ENCODE measurements at regions not wholly inside any gene's neighbourhood (a gene's known extent, or its start where the extent isn't known, plus 50 kb on each side); places are given as distances from the start of the nearest gene placed in this dataset.
A peak's percentile ranks its signal among the peaks of the same experiment; 100 is the strongest.

GRCh38 chr5:12936221-12936620 lies 1008.3 kb downstream of the DNAH5 start:
- no peak for DNase-seq (ENCODE audit: unreplicated experiment)
- no peaks in the 10 kb centered on the region for H3K27me3 Mint-ChIP-seq (ENCODE audit: insufficient read depth, unreplicated experiment)
- H3K9me3 Mint-ChIP-seq (ENCODE audit: unreplicated experiment) = no peaks in the 10 kb centered on the region
- POLR2A ChIA-PET = no interaction called here
- H3K36me3 Mint-ChIP-seq (ENCODE audit: insufficient read depth, unreplicated experiment) = no peaks in the 10 kb centered on the region
- CTCF ChIA-PET = interaction anchor here (0.9 kb wide), 1 partner anchor 398 kb away, joined by 3 read pairs; no protein-coding TSS in a partner anchor
- no peak overlapping the region for H3K4me3 Mint-ChIP-seq (ENCODE audit: unreplicated experiment)
- TF ChIP-seq CTCF (IDR thresholded peaks at IDR 0.05; ENCODE audit: unreplicated experiment) = no peak
- BruUV-seq (replicated peaks) = no TSS peak
- H3K27ac Mint-ChIP-seq (ENCODE audit: low read depth, unreplicated experiment) = no peak overlapping the region
- intact Hi-C loops (cut with micrococcal nuclease) = no loop called here
- peaks cover 10% of the 10 kb centered on the region for H3K4me1 Mint-ChIP-seq (ENCODE audit: insufficient read depth, unreplicated experiment)

GRCh38 chr5:12934722-12935121 lies 1009.8 kb downstream of the DNAH5 start:
- no peak overlapping the region for H3K4me3 Mint-ChIP-seq (ENCODE audit: unreplicated experiment)
- CTCF ChIA-PET = no interaction called here
- intact Hi-C loops (cut with micrococcal nuclease) = no loop called here
- DNase-seq (ENCODE audit: unreplicated experiment) = peak; percentile 93
- H3K27ac Mint-ChIP-seq (ENCODE audit: low read depth, unreplicated experiment) = no peak overlapping the region
- TF ChIP-seq CTCF (IDR thresholded peaks at IDR 0.05; ENCODE audit: unreplicated experiment) = no peak
- BruUV-seq (replicated peaks) = no TSS peak
- no peaks in the 10 kb centered on the region for H3K9me3 Mint-ChIP-seq (ENCODE audit: unreplicated experiment)
- peaks cover 10% of the 10 kb centered on the region for H3K4me1 Mint-ChIP-seq (ENCODE audit: insufficient read depth, unreplicated experiment)
- POLR2A ChIA-PET = interaction anchor here (0.6 kb wide), 1 partner anchor 33 kb away, joined by 3 read pairs; no protein-coding TSS in a partner anchor
- H3K36me3 Mint-ChIP-seq (ENCODE audit: insufficient read depth, unreplicated experiment) = no peaks in the 10 kb centered on the region
- H3K27me3 Mint-ChIP-seq (ENCODE audit: insufficient read depth, unreplicated experiment) = no peaks in the 10 kb centered on the region

- ChIA-PET POLR2A (interaction anchor here (1.1 kb wide), 2 partner anchors 9 to 10 kb away, joined by 3 to 7 read pairs; no protein-coding TSS in a partner anchor), CTCF (no interaction called here)
- Mint-ChIP-seq H3K4me3 (ENCODE audit: unreplicated experiment) (no peak overlapping the region), H3K9me3 (ENCODE audit: unreplicated experiment) (peaks cover 2% of the 10 kb centered on the region), H3K36me3 (ENCODE audit: insufficient read depth, unreplicated experiment) (no peaks in the 10 kb centered on the region), H3K27me3 (ENCODE audit: insufficient read depth, unreplicated experiment) (no peaks in the 10 kb centered on the region), H3K27ac (ENCODE audit: low read depth, unreplicated experiment) (no peak overlapping the region), H3K4me1 (ENCODE audit: insufficient read depth, unreplicated experiment) (peaks cover 7% of the 10 kb centered on the region)
- BruUV-seq (replicated peaks) = no TSS peak
- peak; percentile 6 for DNase-seq (ENCODE audit: unreplicated experiment)
- intact Hi-C loops (cut with micrococcal nuclease) = no loop called here
- TF ChIP-seq CTCF (IDR thresholded peaks at IDR 0.05; ENCODE audit: unreplicated experiment) = no peak
Measured at GRCh38 chr5:12920527-12920926, 1016.3 kb upstream of the CTNND2 start.

DNA sequence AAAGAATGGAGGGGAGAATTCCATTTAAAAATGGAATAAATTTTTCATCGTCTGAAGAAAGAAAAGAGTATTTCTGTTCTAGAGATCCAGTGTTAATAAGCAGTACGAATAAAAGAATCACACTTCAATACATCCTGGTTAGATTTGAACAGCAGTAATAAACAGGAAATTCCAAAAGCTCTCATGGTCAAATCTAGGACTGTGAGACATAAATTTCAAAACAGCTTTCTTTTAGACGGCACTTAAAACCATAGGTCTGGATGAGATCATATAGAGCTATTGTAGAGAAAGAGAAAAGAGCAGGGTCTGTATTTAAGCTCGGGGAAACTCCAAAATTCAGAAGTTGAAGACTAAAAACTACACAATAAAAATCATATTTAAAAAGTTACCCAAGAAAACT lies 1006.9 kb upstream of the CTNND2 start:
- intact Hi-C loops (cut with micrococcal nuclease) = no loop called here
- CTCF ChIA-PET = interaction anchor here (1.0 kb wide), 1 partner anchor 43 kb away, joined by 4 read pairs; no protein-coding TSS in a partner anchor
- no peak for TF ChIP-seq CTCF (IDR thresholded peaks at IDR 0.05; ENCODE audit: unreplicated experiment)

More for the DNA sequence above, 1006.9 kb upstream of the CTNND2 start:
- BruUV-seq (replicated peaks) = no TSS peak
- DNase-seq (ENCODE audit: unreplicated experiment) = peak; percentile 9
- Mint-ChIP-seq H3K36me3 (ENCODE audit: insufficient read depth, unreplicated experiment) (no peaks in the 10 kb centered on the region), H3K27ac (ENCODE audit: low read depth, unreplicated experiment) (peak overlapping the region; percentile 33), H3K4me3 (ENCODE audit: unreplicated experiment) (no peak overlapping the region), H3K9me3 (ENCODE audit: unreplicated experiment) (peaks cover 7% of the 10 kb centered on the region), H3K27me3 (ENCODE audit: insufficient read depth, unreplicated experiment) (no peaks in the 10 kb centered on the region), H3K4me1 (ENCODE audit: insufficient read depth, unreplicated experiment) (peaks cover 13% of the 10 kb centered on the region)
- POLR2A ChIA-PET = interaction anchor here (0.6 to 1.0 kb wide), 3 partner anchors 9 to 307 kb away, joined by 3 to 4 read pairs (median 3); no protein-coding TSS in a partner anchor

Data from MCF 10A (cell line).